Muscle of leg (tissue), 3 donors: ENCODE measurements at regions not wholly inside any gene's neighbourhood (a gene's known extent, or its start where the extent isn't known, plus 50 kb on each side); places are given as distances from the start of the nearest gene placed in this dataset.
A peak's percentile ranks its signal among the peaks of the same experiment; 100 is the strongest.

Source experiments
- DNase-seq: peaks from one replicate; pipeline ENCODE4 v3.0.0; 2013
- H3K27ac ChIP-seq: one replicate; pipeline ENCODE4 v1.5.1; 2013; ENCODE audit warnings: mild to moderate bottlenecking, low read length, control low read depth
- H3K27me3 ChIP-seq: one replicate; pipeline ENCODE4 v1.6.1; 2013; ENCODE audit warnings: low read length; ENCODE audit not compliant: control insufficient read depth, insufficient read depth
- H3K36me3 ChIP-seq: one replicate; pipeline ENCODE4 v1.6.1; 2013; ENCODE audit warnings: low read length; ENCODE audit not compliant: control insufficient read depth, insufficient read depth
- H3K4me1 ChIP-seq: one replicate; pipeline ENCODE4 v1.6.1; 2013; ENCODE audit warnings: low read length; ENCODE audit not compliant: control insufficient read depth, insufficient read depth
- H3K4me3 ChIP-seq: one replicate; pipeline ENCODE4 v1.5.1; 2013; ENCODE audit warnings: low read length, control low read depth
- H3K9me3 ChIP-seq: replicated peaks from 2 replicates; pipeline ENCODE4 v1.6.1; 2013; ENCODE audit warnings: low read depth, low read length; ENCODE audit not compliant: control insufficient read depth
- WGBS: methylation state at CpG from one replicate; pipeline ENCODE4 v1.1.5; 2013; ENCODE audit warnings: missing lambda C conversion rate; ENCODE audit not compliant: insufficient coverage; 5-methylcytosine and 5-hydroxymethylcytosine counted together

- DNase-seq = no peak
- Histone ChIP-seq H3K27ac (no peak overlapping the region), H3K9me3 (no peaks in the 10 kb centered on the region), H3K36me3 (no peaks in the 10 kb centered on the region), H3K4me3 (no peak overlapping the region), H3K27me3 (no peaks in the 10 kb centered on the region), H3K4me1 (no peaks in the 10 kb centered on the region)
- WGBS = no CpG with 5 or more reads among the region's 3 CpGs
Observed at GRCh38 chr5:98072921-98073320, 700.5 kb upstream of the RGMB start.

DNA sequence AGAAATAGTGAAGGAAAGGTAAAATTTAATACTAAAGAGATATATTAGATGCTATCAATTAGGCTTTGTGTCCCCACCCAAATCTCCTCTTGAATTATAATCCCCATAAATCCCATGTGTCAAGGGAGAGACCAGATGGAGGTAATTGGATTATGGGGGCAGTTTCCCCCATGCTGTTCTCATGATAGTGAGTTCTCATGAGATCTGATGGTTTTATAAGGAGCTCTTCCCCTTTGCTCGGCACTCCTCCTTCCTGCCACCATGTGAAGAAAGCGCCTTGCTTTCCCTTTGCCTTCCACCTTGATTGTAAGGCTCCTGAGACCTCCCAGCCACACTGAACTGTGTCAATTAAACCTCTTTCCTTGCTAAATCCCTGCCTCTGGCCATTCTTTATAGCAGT, 697.0 kb upstream of the RGMB start:
- WGBS = 100% methylated on average over 1 of the region's 2 CpGs
- Histone ChIP-seq H3K4me1 (no peaks in the 10 kb centered on the region), H3K9me3 (no peaks in the 10 kb centered on the region), H3K27ac (no peak overlapping the region), H3K36me3 (no peaks in the 10 kb centered on the region), H3K27me3 (no peaks in the 10 kb centered on the region), H3K4me3 (no peak overlapping the region)
- no peak for DNase-seq

- Histone ChIP-seq H3K27me3 (no peaks in the 10 kb centered on the region), H3K4me1 (no peaks in the 10 kb centered on the region), H3K9me3 (no peaks in the 10 kb centered on the region), H3K4me3 (no peak overlapping the region), H3K27ac (no peak overlapping the region), H3K36me3 (no peaks in the 10 kb centered on the region)
- no peak for DNase-seq
- WGBS = no CpG with 5 or more reads among the region's 4 CpGs
Observed at GRCh38 chr5:98085593-98085992, 687.9 kb upstream of the RGMB start.

DNA sequence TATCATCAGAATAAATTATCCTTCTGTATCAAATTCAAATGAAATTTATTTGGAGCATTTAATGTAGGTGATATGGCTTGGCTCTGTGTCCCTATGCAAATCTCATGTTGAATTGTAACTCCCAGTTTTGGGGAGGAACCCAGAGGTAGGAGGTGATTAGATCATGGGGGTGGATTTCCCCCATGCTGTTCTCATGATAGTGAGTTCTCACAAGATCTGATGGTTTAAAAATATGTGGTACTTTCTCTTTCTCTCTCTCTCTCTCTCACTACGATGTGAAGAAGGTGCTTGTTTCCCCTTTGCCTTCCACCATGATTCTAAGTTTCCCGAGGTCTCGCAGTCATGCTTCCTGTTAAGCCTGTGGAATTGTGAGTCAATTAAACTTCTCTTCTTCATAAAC, 678.4 kb upstream of the RGMB start:
- WGBS = no CpG with 5 or more reads among the region's 3 CpGs
- H3K27ac ChIP-seq = no peak overlapping the region
- H3K9me3 ChIP-seq = no peaks in the 10 kb centered on the region
- no peaks in the 10 kb centered on the region for H3K4me1 ChIP-seq
- no peaks in the 10 kb centered on the region for H3K27me3 ChIP-seq
- H3K4me3 ChIP-seq = no peak overlapping the region
- H3K36me3 ChIP-seq = no peaks in the 10 kb centered on the region
- no peak for DNase-seq

DNA sequence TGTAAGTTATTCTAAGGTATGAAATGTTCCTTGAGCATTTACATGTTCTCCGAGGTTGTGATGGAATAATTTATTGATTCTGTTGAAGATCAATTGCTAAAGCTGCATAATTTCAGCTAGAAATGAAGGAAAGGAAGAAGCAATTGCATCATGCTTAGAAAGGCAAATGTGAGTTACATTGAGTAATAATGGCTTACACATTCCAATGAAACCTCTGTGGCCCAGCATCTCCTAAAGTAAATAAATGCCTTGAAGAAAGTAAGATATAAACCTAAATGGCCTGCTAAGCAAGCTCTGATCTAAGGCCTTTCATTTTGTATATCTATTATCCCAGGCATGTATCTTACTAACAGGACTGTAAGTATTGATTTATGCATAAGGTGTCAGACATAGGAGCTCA, 677.3 kb upstream of the RGMB start:
- no peak for DNase-seq
- Histone ChIP-seq H3K4me3 (no peak overlapping the region), H3K4me1 (no peaks in the 10 kb centered on the region), H3K9me3 (no peaks in the 10 kb centered on the region), H3K27me3 (no peaks in the 10 kb centered on the region), H3K36me3 (no peaks in the 10 kb centered on the region), H3K27ac (no peak overlapping the region)
- WGBS = no CpG with 5 or more reads among the region's 1 CpG

- Histone ChIP-seq H3K27me3 (no peaks in the 10 kb centered on the region), H3K27ac (no peak overlapping the region)
Observed at GRCh38 chr5:98099448-98100105, 673.9 kb upstream of the RGMB start.

GRCh38 chr5:98101131-98101530, 672.3 kb upstream of the RGMB start:
- Histone ChIP-seq H3K27ac (no peak overlapping the region), H3K9me3 (no peaks in the 10 kb centered on the region), H3K36me3 (no peaks in the 10 kb centered on the region), H3K4me3 (no peak overlapping the region), H3K27me3 (no peaks in the 10 kb centered on the region), H3K4me1 (no peaks in the 10 kb centered on the region)
- DNase-seq = no peak

More at GRCh38 chr5:98099448-98100105, 673.9 kb upstream of the RGMB start:
- no peak overlapping the region for H3K4me3 ChIP-seq
- WGBS = no CpG with 5 or more reads among the region's 3 CpGs
- peak; percentile 40 for DNase-seq
- no peaks in the 10 kb centered on the region for H3K4me1 ChIP-seq
- no peaks in the 10 kb centered on the region for H3K36me3 ChIP-seq
- no peaks in the 10 kb centered on the region for H3K9me3 ChIP-seq

GRCh38 chr5:98102936-98103335, 670.5 kb upstream of the RGMB start:
- no peak overlapping the region for H3K4me3 ChIP-seq
- no peak overlapping the region for H3K27ac ChIP-seq
- H3K36me3 ChIP-seq = no peaks in the 10 kb centered on the region
- WGBS = no CpG with 5 or more reads among the region's 3 CpGs
- no peak for DNase-seq
- H3K4me1 ChIP-seq = peaks cover 2% of the 10 kb centered on the region
- no peaks in the 10 kb centered on the region for H3K27me3 ChIP-seq
- no peaks in the 10 kb centered on the region for H3K9me3 ChIP-seq

- no peaks in the 10 kb centered on the region for H3K36me3 ChIP-seq
- no peaks in the 10 kb centered on the region for H3K9me3 ChIP-seq
- WGBS = no CpG with 5 or more reads among the region's 5 CpGs
- H3K27me3 ChIP-seq = no peaks in the 10 kb centered on the region
- peaks cover 2% of the 10 kb centered on the region for H3K4me1 ChIP-seq
- peak; percentile 56 for DNase-seq
- no peak overlapping the region for H3K27ac ChIP-seq
- H3K4me3 ChIP-seq = no peak overlapping the region
Observed at GRCh38 chr5:98103807-98104206, 669.7 kb upstream of the RGMB start.

- Histone ChIP-seq H3K27ac (no peak overlapping the region), H3K36me3 (no peaks in the 10 kb centered on the region), H3K4me3 (no peak overlapping the region), H3K9me3 (no peaks in the 10 kb centered on the region), H3K4me1 (peaks cover 5% of the 10 kb centered on the region), H3K27me3 (no peaks in the 10 kb centered on the region)
- no CpG with 5 or more reads among the region's 3 CpGs for WGBS
- no peak for DNase-seq
Observed at GRCh38 chr5:98104454-98105188, 668.8 kb upstream of the RGMB start.
